Raji (cell line): ENCODE measurements at regions not wholly inside any gene's neighbourhood (a gene's known extent, or its start where the extent isn't known, plus 50 kb on each side); places are given as distances from the start of the nearest gene placed in this dataset.

ENCODE experiments used
- POLR2A ChIP-seq: IDR thresholded peaks from 2 replicates; pipeline ENCODE4 v1.6.1; 2011; ENCODE audit warnings: low read depth, low read length, control low read depth; ENCODE audit not compliant: insufficient read depth

DNA sequence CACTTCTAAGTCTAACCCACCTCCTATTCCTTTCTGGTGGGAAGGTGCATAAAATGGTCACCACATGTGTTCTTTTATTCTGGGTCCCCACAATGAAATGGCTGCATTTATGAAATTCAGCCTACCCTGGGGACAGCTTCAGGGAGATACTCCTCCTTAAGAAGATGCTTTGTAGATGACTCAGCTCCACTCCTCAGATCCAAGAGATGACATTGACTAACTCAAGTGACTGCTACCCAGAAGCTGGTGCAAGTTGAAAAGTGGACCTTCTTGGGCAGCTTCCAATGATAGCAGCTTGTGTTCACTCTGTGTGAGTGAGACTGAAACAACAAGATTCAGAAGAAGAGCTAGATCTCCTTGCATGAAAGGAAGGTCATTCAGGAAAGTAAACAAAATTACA is 113.4 kb downstream of the SCP2D1 start:
- TF ChIP-seq POLR2A, result no peak

- TF ChIP-seq POLR2A, result no peak
These were observed 115.0 kb downstream of the SCP2D1 start for GRCh38 chr20:18928626-18929025.

- no peak for TF ChIP-seq POLR2A
These were observed 116.2 kb downstream of the SCP2D1 start for GRCh38 chr20:18929800-18930199.

DNA sequence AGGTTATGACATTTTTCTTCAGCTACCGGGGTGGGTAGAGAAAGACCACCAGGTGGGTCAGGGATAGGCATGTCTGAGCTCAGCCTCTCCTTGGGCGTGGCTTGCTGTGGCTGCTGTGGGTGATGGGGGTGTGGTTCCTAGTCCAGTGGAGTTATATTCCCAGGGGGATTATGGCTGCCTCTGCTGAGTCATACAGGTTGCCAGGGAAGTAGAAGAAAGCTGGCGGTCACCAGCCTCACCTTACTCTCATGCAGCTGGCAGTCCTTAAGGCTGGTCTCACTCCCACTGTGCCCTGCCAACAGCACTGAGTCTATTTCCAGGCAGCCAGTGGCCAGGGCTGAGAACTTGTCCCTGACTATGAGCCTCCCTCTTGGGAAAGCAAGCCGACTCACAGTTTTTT is 130.0 kb downstream of the SCP2D1 start:
- no peak for TF ChIP-seq POLR2A

DNA sequence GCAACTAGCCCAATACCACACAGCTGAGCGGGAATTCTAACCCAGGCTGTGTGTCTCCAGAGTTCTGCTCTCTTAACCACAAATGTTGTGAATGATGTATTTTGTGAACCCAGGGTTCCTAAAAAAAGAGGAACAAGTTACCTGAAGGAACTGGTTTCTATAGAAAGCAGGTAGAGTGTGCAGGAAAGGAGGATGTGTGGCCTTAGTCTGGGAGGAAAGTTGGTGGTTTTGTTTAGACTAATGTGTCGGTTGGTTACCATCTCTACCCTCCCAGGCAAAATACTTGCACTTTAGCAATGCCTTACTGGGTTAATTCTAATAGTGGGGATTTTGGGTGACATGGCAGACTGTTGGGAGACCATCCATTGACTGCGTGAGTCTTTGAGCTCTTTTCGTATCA is 143.3 kb downstream of the SCP2D1 start:
- no peak for TF ChIP-seq POLR2A

DNA sequence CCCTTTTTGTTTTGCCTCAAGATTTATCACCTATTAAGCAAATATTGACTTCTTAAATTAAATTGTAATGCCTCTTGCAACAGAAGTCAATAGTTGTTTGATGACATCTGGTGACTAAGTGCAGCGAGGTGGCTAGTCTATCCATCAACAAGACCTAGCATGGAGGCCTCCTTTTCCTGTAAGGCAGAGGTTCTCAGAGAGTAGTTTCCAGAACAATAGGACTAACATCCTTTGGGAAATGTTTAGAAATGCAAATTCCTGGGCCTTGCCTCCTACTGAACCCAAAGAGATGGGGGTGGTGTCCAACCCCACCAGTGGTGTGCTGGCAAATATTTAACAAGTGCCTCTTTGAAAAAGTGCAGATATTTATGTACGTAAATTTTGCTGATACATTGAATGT is 143.7 kb downstream of the SCP2D1 start:
- no peak for TF ChIP-seq POLR2A

GRCh38 chr20:18971121-18971520 is 157.5 kb downstream of the SCP2D1 start:
- no peak for TF ChIP-seq POLR2A

- TF ChIP-seq POLR2A, result no peak
These were observed 158.0 kb downstream of the SCP2D1 start for GRCh38 chr20:18971574-18971973.

GRCh38 chr20:18972251-18972876 is 158.8 kb downstream of the SCP2D1 start:
- no peak for TF ChIP-seq POLR2A

GRCh38 chr20:18973529-18974173 is 160.1 kb downstream of the SCP2D1 start:
- no peak for TF ChIP-seq POLR2A

DNA sequence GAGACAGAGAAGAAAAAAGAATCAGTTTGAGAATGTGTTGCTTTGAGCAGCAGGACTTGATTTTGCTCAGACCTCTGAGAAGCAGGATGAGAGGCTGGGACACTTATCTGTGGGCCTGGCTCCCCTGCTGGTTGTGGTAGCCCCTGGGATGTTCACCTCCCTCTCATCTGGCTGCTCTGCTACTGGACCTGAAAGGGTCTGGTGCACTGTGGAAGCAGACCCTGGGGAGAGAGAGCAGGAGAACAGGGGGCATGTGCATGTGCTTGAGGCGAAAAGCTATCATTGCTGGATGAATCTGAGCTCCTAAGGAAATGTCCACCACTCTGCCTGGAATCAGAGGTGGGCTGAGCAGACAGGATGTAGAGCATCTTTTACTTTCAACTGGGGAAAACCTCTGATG is 161.1 kb downstream of the SCP2D1 start:
- no peak for TF ChIP-seq POLR2A

DNA sequence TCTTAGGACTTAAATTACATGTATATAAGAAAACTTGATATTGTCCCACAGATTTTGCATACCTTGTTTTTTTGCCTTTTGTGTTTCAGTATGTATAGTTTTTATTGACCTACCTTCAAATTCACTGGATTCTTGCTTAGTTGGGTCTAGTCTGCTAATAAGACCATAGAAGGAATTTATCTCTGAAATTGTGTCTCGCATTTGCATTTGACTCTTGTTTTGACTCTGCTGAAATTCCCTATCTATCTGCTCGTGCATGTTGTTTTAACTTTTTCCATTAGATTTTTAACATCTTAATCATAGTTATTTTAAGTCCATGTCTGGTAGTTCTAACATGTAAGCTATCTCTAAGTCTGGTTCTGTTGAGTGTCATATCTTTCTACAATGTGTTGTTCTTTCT is 163.9 kb downstream of the SCP2D1 start:
- no peak for TF ChIP-seq POLR2A

DNA sequence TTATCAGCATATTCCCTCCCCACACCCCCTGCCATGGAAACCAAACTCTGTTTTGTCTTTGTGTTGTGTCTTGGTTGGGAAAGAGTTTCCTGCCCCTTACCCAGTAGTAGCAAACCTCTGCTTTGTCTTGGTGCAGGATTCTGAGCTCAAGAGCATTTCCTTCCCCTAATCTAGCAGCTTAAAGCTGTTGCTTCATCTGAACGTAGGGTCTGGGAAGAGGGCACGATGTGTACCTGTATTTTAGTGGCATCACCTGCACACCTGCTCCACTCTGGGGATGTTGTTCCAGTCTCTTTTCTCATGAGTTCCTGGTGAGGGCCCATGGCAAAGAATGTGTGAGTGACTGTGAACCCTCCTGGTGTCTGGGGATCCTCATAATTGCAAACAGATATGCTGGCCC is 164.7 kb downstream of the SCP2D1 start:
- TF ChIP-seq POLR2A, result no peak

GRCh38 chr20:18979132-18979531 is 165.5 kb downstream of the SCP2D1 start:
- no peak for TF ChIP-seq POLR2A

- no peak for TF ChIP-seq POLR2A
These were observed 168.5 kb downstream of the SCP2D1 start for GRCh38 chr20:18981962-18982539.

DNA sequence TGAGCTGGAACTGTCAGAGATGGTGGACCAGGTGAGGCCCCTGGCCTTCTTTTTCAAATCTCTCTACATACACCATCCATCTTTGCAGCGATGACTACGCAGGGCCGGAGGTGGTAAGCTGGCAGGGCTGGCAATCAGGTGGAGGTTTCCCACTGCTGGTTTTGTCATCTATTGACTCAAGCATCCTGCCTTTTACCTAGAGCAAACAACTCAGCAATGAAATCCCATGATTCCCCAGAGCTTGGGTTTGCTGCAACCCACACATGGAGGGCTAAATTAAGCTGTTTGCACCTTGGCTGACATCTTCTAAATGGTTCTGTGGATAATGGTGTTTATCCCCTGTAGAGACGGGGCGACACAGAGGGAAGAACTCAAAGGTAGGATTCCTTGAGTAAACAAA is 170.2 kb downstream of the SCP2D1 start:
- TF ChIP-seq POLR2A, result no peak
